DOHH2 (cell line): ENCODE measurements at regions not wholly inside any gene's neighbourhood (a gene's known extent, or its start where the extent isn't known, plus 50 kb on each side); places are given as distances from the start of the nearest gene placed in this dataset.
"Not testable (repeated sequence)": the region's sequence is repeated elsewhere in the genome, so short reads cannot be mapped to it uniquely, and the experiment has no call there.

Experiments used
- H3F3A ChIP-seq: fragments of 200-600 bp; sonication (generic), shearing (Covaris generic); 2 replicates; pipeline ENCODE4 v1.6.0; 2016; ENCODE audit warnings: antibody characterized with exemption, mild to moderate bottlenecking; ENCODE audit not compliant: control insufficient read depth, insufficient read depth
- H3K27ac ChIP-seq: fragments of 200-600 bp; sonication (generic); 2 replicates; pipeline ENCODE4 v1.5.1; 2014; ENCODE audit warnings: low read depth, mild to moderate bottlenecking, low read length, moderate library complexity
- H3K27me3 ChIP-seq: fragments of 200-600 bp; sonication (generic); 2 replicates; pipeline ENCODE4 v1.6.1; 2014; ENCODE audit warnings: mild to moderate bottlenecking, low read length, mixed read lengths; ENCODE audit not compliant: control insufficient read depth
- H3K36me3 ChIP-seq: fragments of 200-600 bp; sonication (generic); 2 replicates; pipeline ENCODE4 v1.6.1; 2014; ENCODE audit warnings: mild to moderate bottlenecking, low read length, moderate library complexity, mixed read lengths; ENCODE audit not compliant: control insufficient read depth
- H3K4me1 ChIP-seq: fragments of 200-600 bp; sonication (generic); 2 replicates; pipeline ENCODE4 v1.6.1; 2014; ENCODE audit warnings: mild to moderate bottlenecking, low read length, mixed read lengths; ENCODE audit not compliant: control insufficient read depth
- H3K4me2 ChIP-seq: fragments of 200-600 bp; sonication (generic); 2 replicates; pipeline ENCODE4 v1.6.0; 2014; ENCODE audit warnings: mild to moderate bottlenecking, low read length, moderate library complexity
- H3K4me3 ChIP-seq: fragments of 200-600 bp; sonication (generic); 2 replicates; pipeline ENCODE4 v1.5.1; 2014; ENCODE audit warnings: mild to moderate bottlenecking, low read length, mixed read lengths
- H3K79me2 ChIP-seq: fragments of 200-600 bp; sonication (generic); 2 replicates; pipeline ENCODE4 v1.6.1; 2014; ENCODE audit warnings: mild to moderate bottlenecking, low read length, mixed read lengths; ENCODE audit not compliant: control insufficient read depth
- H3K9me2 ChIP-seq: fragments of 200-600 bp; sonication (generic); replicated peaks from 2 replicates; pipeline ENCODE4 v1.6.1; 2014; ENCODE audit warnings: mild to moderate bottlenecking, low read length, mixed read lengths; ENCODE audit not compliant: control insufficient read depth
- H3K9me3 ChIP-seq: fragments of 200-600 bp; sonication (generic); 2 replicates; pipeline ENCODE4 v1.6.1; 2014; ENCODE audit warnings: antibody characterized with exemption, low read length, mixed read lengths; ENCODE audit not compliant: control insufficient read depth, insufficient read depth
- H4K20me1 ChIP-seq: fragments of 200-600 bp; sonication (generic); 2 replicates; pipeline ENCODE4 v1.6.0; 2014; ENCODE audit warnings: low read depth, mild to moderate bottlenecking, antibody characterized with exemption, low read length, moderate library complexity; ENCODE audit not compliant: control insufficient read depth, insufficient read depth
- CTCF ChIP-seq: fragments of 200-600 bp; sonication (generic); IDR thresholded peaks from one replicate; pipeline ENCODE4 v1.5.1; 2014; ENCODE audit warnings: antibody characterized with exemption, mild to moderate bottlenecking, low read depth, low read length; ENCODE audit not compliant: poor library complexity, severe bottlenecking
- EZH2phosphoT487 ChIP-seq: fragments of 200-600 bp; sonication (generic); IDR thresholded peaks from 2 replicates; pipeline ENCODE4 v1.6.1; 2017; ENCODE audit warnings: borderline replicate concordance, mild to moderate bottlenecking, antibody characterized with exemption, low read length, moderate library complexity, mixed read lengths

DNA sequence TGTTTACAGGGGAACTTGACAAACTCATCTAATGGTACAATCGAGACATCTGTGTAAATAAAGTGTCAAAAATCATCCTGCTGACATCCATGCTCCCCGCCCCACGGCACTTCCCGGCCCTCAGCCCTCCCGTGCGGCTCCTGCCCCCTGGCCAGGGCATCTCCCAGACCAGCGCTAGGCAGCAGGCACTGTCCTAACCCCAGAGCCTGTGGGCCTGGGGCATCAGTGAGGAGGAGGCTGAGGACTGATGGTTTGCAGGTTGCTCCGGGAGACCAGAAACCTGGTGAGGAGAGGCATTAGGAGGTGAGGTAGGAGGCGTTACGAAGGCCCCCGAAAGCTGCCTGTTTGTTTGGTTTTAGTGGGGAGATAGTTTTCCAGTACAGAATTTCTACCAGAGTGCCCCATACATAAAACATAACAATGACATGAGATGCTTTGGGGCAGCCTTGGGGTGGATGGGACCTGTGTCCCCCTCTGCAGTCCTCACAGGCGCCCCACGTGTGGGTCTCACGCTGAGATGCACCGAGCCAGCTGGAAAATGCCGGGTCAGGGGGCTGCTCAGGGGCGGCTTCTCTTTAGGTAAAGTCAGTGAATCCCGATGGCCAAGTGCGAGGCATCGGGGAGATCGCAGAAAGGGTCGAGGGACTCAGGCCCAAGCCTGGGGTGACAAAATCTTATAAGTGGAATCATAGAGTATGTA is 114.2 kb downstream of the RTP5 start:
- H3K9me3 ChIP-seq, result peaks cover 9% of the 10 kb centered on the region; the same call in 1 of the 2 replicates
- H3F3A ChIP-seq, result no peaks in the 10 kb centered on the region
- peaks cover 14% of the 10 kb centered on the region for H3K4me1 ChIP-seq
- TF ChIP-seq CTCF (no peak), EZH2phosphoT487 (no peak)
- H3K9me2 ChIP-seq, result no peaks in the 10 kb centered on the region
- H3K4me3 ChIP-seq, result no peak overlapping the region
- no peaks in the 10 kb centered on the region for H4K20me1 ChIP-seq
- H3K36me3 ChIP-seq, result no peaks in the 10 kb centered on the region
- no peak overlapping the region for H3K27ac ChIP-seq
- no peaks in the 10 kb centered on the region for H3K79me2 ChIP-seq
- no peak overlapping the region for H3K4me2 ChIP-seq
- H3K27me3 ChIP-seq, result no peaks in the 10 kb centered on the region

DNA sequence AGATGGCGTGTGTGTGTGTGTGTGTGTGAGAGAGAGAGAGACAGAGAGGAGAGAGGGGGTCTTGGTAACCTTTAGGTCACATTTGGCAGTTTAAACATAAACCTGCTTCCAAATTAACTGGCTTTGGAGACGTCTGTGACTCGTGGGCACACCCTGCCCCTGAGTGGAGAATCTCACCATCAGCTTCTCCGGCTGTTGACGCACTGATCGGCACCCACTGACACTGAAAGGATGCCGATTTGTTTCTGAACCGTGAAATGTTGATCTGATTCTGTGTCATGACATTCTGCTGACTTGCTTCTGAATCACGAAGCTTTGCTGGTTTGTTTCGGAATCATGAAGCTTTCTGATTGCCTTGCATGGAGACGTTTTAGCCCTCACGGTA is 114.7 kb downstream of the RTP5 start:
- H3K9me3 ChIP-seq, result peaks cover 9% of the 10 kb centered on the region; the same call in 1 of the 2 replicates
- TF ChIP-seq CTCF (no peak), EZH2phosphoT487 (no peak)

GRCh38 chr2:241984658-241985057 is 115.1 kb downstream of the RTP5 start:
- no peak for TF ChIP-seq CTCF
- no peak for TF ChIP-seq EZH2phosphoT487

More for the DNA sequence above, 114.7 kb downstream of the RTP5 start:
- no peak overlapping the region for H3K4me3 ChIP-seq
- no peaks in the 10 kb centered on the region for H4K20me1 ChIP-seq
- H3K79me2 ChIP-seq, result no peaks in the 10 kb centered on the region
- H3K27me3 ChIP-seq, result no peaks in the 10 kb centered on the region
- no peak overlapping the region for H3K4me2 ChIP-seq
- no peak overlapping the region for H3K27ac ChIP-seq
- no peaks in the 10 kb centered on the region for H3K36me3 ChIP-seq
- H3K9me2 ChIP-seq, result no peaks in the 10 kb centered on the region
- peaks cover 14% of the 10 kb centered on the region for H3K4me1 ChIP-seq
- no peaks in the 10 kb centered on the region for H3F3A ChIP-seq

GRCh38 chr2:241985161-241985985 is 115.8 kb downstream of the RTP5 start:
- not testable (repeated sequence) for H3K9me3 ChIP-seq

More at GRCh38 chr2:241984658-241985057, 115.1 kb downstream of the RTP5 start:
- H3K9me2 ChIP-seq, result no peaks in the 10 kb centered on the region
- no peaks in the 10 kb centered on the region for H3K36me3 ChIP-seq
- H3K4me3 ChIP-seq, result no peak overlapping the region
- no peaks in the 10 kb centered on the region for H3K79me2 ChIP-seq
- H3K4me2 ChIP-seq, result no peak overlapping the region; the same call in 1 of the 2 replicates
- peaks cover 14% of the 10 kb centered on the region for H3K4me1 ChIP-seq
- H3K27me3 ChIP-seq, result no peaks in the 10 kb centered on the region
- H3K27ac ChIP-seq, result no peak overlapping the region
- H3F3A ChIP-seq, result no peaks in the 10 kb centered on the region
- peaks cover 9% of the 10 kb centered on the region; the same call in 1 of the 2 replicates for H3K9me3 ChIP-seq
- H4K20me1 ChIP-seq, result no peaks in the 10 kb centered on the region

More at GRCh38 chr2:241985161-241985985, 115.8 kb downstream of the RTP5 start:
- H3K27ac ChIP-seq, H3K79me2 ChIP-seq, H3K9me2 ChIP-seq, H3K4me2 ChIP-seq, H4K20me1 ChIP-seq, H3K4me3 ChIP-seq, H3K27me3 ChIP-seq, H3K36me3 ChIP-seq, H3F3A ChIP-seq: not testable (repeated sequence)
- peaks cover 14% of the 10 kb centered on the region for H3K4me1 ChIP-seq
